ENCODE measurements at regions not wholly inside any gene's neighbourhood (a gene's known extent, or its start where the extent isn't known, plus 50 kb on each side); places are given as distances from the start of the nearest gene placed in this dataset.

DNA sequence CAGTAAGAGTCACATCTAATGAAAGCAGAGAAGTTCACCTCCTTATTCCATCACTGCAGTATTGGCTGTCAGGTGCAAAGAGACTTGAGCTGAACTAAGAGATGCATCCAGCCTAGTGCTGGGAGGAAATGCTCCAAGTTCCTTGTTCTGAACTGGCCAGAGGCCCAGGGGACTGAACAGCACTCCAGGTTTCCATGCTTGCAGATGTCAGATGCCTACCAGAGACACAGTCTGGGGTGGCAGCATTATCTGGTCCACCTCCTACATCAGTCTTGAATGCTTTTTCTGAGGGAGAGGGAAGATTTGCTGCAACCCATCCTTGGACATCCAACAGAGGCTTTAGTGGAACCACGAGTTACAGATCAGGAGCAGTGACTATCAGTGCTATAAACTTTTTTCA, 331.3 kb downstream of the CYRIA start:
- H3K27me3 Mint-ChIP-seq (ENCODE audit: low read depth) = peaks cover 10% of the 10 kb centered on the region
- no peaks in the 10 kb centered on the region for H3K9me3 ChIP-seq (ENCODE audit: control insufficient read depth, low read depth, low read length)
- no peaks in the 10 kb centered on the region for H3K27me3 ChIP-seq (ENCODE audit: insufficient read depth, low read length)
- H3K4me3 Mint-ChIP-seq = no peak overlapping the region
- peaks cover 4 to 8% of the 10 kb centered on the region in 2 experiments for H3K9me3 Mint-ChIP-seq
- no peak overlapping the region for H3K14ac ChIP-seq (ENCODE audit: insufficient read depth, low read length)
- H3K79me2 ChIP-seq (ENCODE audit: insufficient read depth, low read length) = no peaks in the 10 kb centered on the region
- no peak overlapping the region for H4K8ac ChIP-seq (replicated peaks; ENCODE audit: insufficient read length, low read depth, low read length)
- no peak overlapping the region for H2BK120ac ChIP-seq (ENCODE audit: low read depth, low read length, poor library complexity, severe bottlenecking)
- no peak overlapping the region for H3K27ac ChIP-seq (ENCODE audit: insufficient read length, low read depth, low read length)
- no peak overlapping the region for H3K18ac ChIP-seq (ENCODE audit: insufficient read length, low read depth, low read length)
- H4K5ac ChIP-seq (ENCODE audit: insufficient read length, low read depth, low read length) = no peak overlapping the region
- no peak overlapping the region for H2BK20ac ChIP-seq (ENCODE audit: low read depth, low read length, poor library complexity, severe bottlenecking)
- TF ChIP-seq, protein P1, sequence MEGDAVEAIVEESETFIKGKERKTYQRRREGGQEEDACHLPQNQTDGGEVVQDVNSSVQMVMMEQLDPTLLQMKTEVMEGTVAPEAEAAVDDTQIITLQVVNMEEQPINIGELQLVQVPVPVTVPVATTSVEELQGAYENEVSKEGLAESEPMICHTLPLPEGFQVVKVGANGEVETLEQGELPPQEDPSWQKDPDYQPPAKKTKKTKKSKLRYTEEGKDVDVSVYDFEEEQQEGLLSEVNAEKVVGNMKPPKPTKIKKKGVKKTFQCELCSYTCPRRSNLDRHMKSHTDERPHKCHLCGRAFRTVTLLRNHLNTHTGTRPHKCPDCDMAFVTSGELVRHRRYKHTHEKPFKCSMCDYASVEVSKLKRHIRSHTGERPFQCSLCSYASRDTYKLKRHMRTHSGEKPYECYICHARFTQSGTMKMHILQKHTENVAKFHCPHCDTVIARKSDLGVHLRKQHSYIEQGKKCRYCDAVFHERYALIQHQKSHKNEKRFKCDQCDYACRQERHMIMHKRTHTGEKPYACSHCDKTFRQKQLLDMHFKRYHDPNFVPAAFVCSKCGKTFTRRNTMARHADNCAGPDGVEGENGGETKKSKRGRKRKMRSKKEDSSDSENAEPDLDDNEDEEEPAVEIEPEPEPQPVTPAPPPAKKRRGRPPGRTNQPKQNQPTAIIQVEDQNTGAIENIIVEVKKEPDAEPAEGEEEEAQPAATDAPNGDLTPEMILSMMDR (conservative IDR thresholded peaks at IDR 0.05) = no peak
- no peak overlapping the region for H3K4me2 ChIP-seq (ENCODE audit: insufficient read depth, insufficient read length, low read length)
- H3K9ac ChIP-seq (ENCODE audit: extremely low read depth, insufficient read length, low read length) = no peak overlapping the region
- H3K4ac ChIP-seq (ENCODE audit: low read depth, low read length) = no peak overlapping the region
- H3K4me1 ChIP-seq (ENCODE audit: insufficient read depth, low read length) = peaks cover 10% of the 10 kb centered on the region; the same call in 1 of the 2 replicates
- WGBS (ENCODE audit: extremely low coverage, insufficient read length, low lambda C conversion rate) = no CpG with 5 or more reads among the region's 1 CpG
- peaks cover 26 to 32% of the 10 kb centered on the region in 2 experiments for H3K4me1 Mint-ChIP-seq
- no peak overlapping the region for H2BK15ac ChIP-seq (ENCODE audit: low read depth, low read length)
- no peak overlapping the region for H3K56ac ChIP-seq (ENCODE audit: insufficient read length, low read depth, low read length)
- no peak overlapping the region for H3T11ph ChIP-seq (ENCODE audit: low read length)
- H2AK5ac ChIP-seq (ENCODE audit: insufficient read length, low read length) = no peak overlapping the region
- H2AFZ ChIP-seq (ENCODE audit: low read length) = no peak overlapping the region
- no peak overlapping the region for H3K23ac ChIP-seq (ENCODE audit: insufficient read length, low read depth, low read length)
- DNase-seq = no peak
- no peak overlapping the region for H3K27ac Mint-ChIP-seq
- no peak overlapping the region for H2BK5ac ChIP-seq (ENCODE audit: insufficient read length, low read length)
- H4K91ac ChIP-seq (ENCODE audit: insufficient read length, low read depth, low read length) = no peak overlapping the region
- no peaks in the 10 kb centered on the region for H3K79me1 ChIP-seq (ENCODE audit: insufficient read depth, low read depth, low read length, poor library complexity, severe bottlenecking)
- H3K36me3 Mint-ChIP-seq (ENCODE audit: insufficient read depth in 1 of 3, low read depth in 3 of 3) = peaks cover 0 to 6% (median 0%) of the 10 kb centered on the region in 3 experiments; a peak in 2 of 7 replicates
- no peaks in the 10 kb centered on the region for H4K20me1 ChIP-seq (ENCODE audit: control insufficient read depth, insufficient read depth, insufficient read length)
- no peaks in the 10 kb centered on the region for H3K23me2 ChIP-seq (ENCODE audit: insufficient read length, low read depth, low read length, poor library complexity, severe bottlenecking)
- no peak overlapping the region for H2BK12ac ChIP-seq (ENCODE audit: insufficient read length, low read depth, low read length)

All from H9 (cell line).